Cerebellar nuclear complex (tissue), 1 donor: ENCODE measurements at regions not wholly inside any gene's neighbourhood (a gene's known extent, or its start where the extent isn't known, plus 50 kb on each side); places are given as distances from the start of the nearest gene placed in this dataset.
"Not testable (repeated sequence)": the region's sequence is repeated elsewhere in the genome, so short reads cannot be mapped to it uniquely, and the experiment has no call there.

Source experiments
- DNase-seq, 2 experiments: peaks; one replicate each; lab custom pipeline; 2025; lab: John Stamatoyannopoulos, UW

- DNase-seq = not testable (repeated sequence)
Observed at GRCh38 chr18:8913606-8914403, 188.7 kb upstream of the NDUFV2 start.

GRCh38 chr18:8914404-8915264 is 187.9 kb upstream of the NDUFV2 start:
- not testable (repeated sequence) for DNase-seq

- DNase-seq = not testable (repeated sequence)
Observed at GRCh38 chr18:8920856-8921787, 181.4 kb upstream of the NDUFV2 start.

- DNase-seq = no peak
Observed at GRCh38 chr18:8926464-8926863, 176.0 kb upstream of the NDUFV2 start.

GRCh38 chr18:8928044-8928443 is 174.5 kb upstream of the NDUFV2 start:
- no peak for DNase-seq

GRCh38 chr18:8928847-8929780 is 173.4 kb upstream of the NDUFV2 start:
- no peak for DNase-seq

GRCh38 chr18:8930990-8931616 is 171.4 kb upstream of the NDUFV2 start:
- no peak for DNase-seq

- no peak for DNase-seq
Observed at GRCh38 chr18:8932866-8933265, 169.6 kb upstream of the NDUFV2 start.

- DNase-seq = no peak
Observed at GRCh38 chr18:8933714-8934284, 168.7 kb upstream of the NDUFV2 start.

- not testable (repeated sequence) for DNase-seq
Observed at GRCh38 chr18:8935346-8935745, 167.2 kb upstream of the NDUFV2 start.

- DNase-seq = no peak
Observed at GRCh38 chr18:8936619-8937018, 165.9 kb upstream of the NDUFV2 start.

GRCh38 chr18:8937160-8938094 is 165.1 kb upstream of the NDUFV2 start:
- DNase-seq = no peak

- DNase-seq = no peak
Observed at GRCh38 chr18:8938817-8939216, 163.7 kb upstream of the NDUFV2 start.

GRCh38 chr18:8942021-8942908 is 160.2 kb upstream of the NDUFV2 start:
- no peak for DNase-seq

- no peak for DNase-seq
Observed at GRCh38 chr18:8942909-8943545, 159.5 kb upstream of the NDUFV2 start.

GRCh38 chr18:8943900-8944870 is 158.3 kb upstream of the NDUFV2 start:
- no peak for DNase-seq
